SK-N-SH treated with all-trans-retinoic acid at 6 μM for 48 hours (cell line): ENCODE measurements at regions not wholly inside any gene's neighbourhood (a gene's known extent, or its start where the extent isn't known, plus 50 kb on each side); places are given as distances from the start of the nearest gene placed in this dataset.

Source experiments
- ISL1 ChIP-seq: fragments of 250-450 bp; sonication (Bioruptor Pico); IDR thresholded peaks from 2 replicates; pipeline ENCODE4 v2.1.2; 2022; ENCODE audit warnings: mild to moderate bottlenecking, moderate library complexity
- RARB ChIP-seq: fragments of 250-450 bp; sonication (Bioruptor Pico); IDR thresholded peaks from 2 replicates; pipeline ENCODE4 v1.8.0; 2021; ENCODE audit warnings: mild to moderate bottlenecking, moderate library complexity
- TCF4 ChIP-seq: fragments of 250-450 bp; sonication (Bioruptor Pico); IDR thresholded peaks from 2 replicates; pipeline ENCODE4 v1.8.0; 2021; ENCODE audit warnings: mild to moderate bottlenecking, moderate library complexity, borderline replicate concordance
- ZC3H10 ChIP-seq: fragments of 250-450 bp; sonication (Bioruptor Pico); IDR thresholded peaks from 2 replicates; pipeline ENCODE4 v1.5.1; 2021; ENCODE audit warnings: mild to moderate bottlenecking, moderate library complexity
- ZFP3 ChIP-seq: fragments of 250-450 bp; sonication (Bioruptor Pico); IDR thresholded peaks from 2 replicates; pipeline ENCODE4 v1.5.0; 2020; ENCODE audit warnings: mild to moderate bottlenecking, moderate library complexity
- ZNF565 ChIP-seq: fragments of 450-650 bp; formaldehyde crosslinking; conservative IDR thresholded peaks from 2 replicates; pipeline ENCODE4 v1.5.0; 2020; ENCODE audit warnings: low read depth, mild to moderate bottlenecking, moderate library complexity
- ZNF70 ChIP-seq: fragments of 450-650 bp; formaldehyde crosslinking; IDR thresholded peaks from 2 replicates; pipeline ENCODE4 v1.5.0; 2020; ENCODE audit warnings: mild to moderate bottlenecking, moderate library complexity
- TF ChIP-seq, protein P1 (sequence below): fragments of 250-450 bp; sonication (Bioruptor Pico); IDR thresholded peaks from 2 replicates; pipeline ENCODE4 v1.5.0; 2020; ENCODE audit warnings: mild to moderate bottlenecking, moderate library complexity
- TF ChIP-seq, protein P2 (sequence below): fragments of 250-450 bp; sonication (Bioruptor Pico); IDR thresholded peaks from 2 replicates; pipeline ENCODE4 v1.8.0; 2020; ENCODE audit warnings: mild to moderate bottlenecking, moderate library complexity, borderline replicate concordance

DNA sequence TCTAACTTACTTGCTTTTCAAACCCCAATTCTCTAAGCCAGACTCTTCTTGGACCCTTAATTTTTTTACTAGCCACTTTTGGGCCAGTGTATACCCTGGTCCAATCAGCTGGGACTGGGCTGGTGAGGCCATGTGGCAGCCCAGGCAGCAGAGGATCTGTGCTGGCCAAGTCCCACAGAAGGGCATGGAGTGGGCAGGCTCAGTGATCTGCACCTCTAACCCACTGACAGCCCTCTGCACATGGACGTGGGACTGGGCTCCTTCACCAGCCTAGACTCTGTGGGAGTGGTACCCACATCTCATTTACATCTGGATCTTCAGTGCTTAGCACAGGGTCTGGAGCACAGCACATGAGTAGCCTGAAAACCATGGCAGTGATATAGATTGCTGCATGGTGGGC lies 56.1 kb upstream of the PRR23C start:
- TF ChIP-seq, protein P1, sequence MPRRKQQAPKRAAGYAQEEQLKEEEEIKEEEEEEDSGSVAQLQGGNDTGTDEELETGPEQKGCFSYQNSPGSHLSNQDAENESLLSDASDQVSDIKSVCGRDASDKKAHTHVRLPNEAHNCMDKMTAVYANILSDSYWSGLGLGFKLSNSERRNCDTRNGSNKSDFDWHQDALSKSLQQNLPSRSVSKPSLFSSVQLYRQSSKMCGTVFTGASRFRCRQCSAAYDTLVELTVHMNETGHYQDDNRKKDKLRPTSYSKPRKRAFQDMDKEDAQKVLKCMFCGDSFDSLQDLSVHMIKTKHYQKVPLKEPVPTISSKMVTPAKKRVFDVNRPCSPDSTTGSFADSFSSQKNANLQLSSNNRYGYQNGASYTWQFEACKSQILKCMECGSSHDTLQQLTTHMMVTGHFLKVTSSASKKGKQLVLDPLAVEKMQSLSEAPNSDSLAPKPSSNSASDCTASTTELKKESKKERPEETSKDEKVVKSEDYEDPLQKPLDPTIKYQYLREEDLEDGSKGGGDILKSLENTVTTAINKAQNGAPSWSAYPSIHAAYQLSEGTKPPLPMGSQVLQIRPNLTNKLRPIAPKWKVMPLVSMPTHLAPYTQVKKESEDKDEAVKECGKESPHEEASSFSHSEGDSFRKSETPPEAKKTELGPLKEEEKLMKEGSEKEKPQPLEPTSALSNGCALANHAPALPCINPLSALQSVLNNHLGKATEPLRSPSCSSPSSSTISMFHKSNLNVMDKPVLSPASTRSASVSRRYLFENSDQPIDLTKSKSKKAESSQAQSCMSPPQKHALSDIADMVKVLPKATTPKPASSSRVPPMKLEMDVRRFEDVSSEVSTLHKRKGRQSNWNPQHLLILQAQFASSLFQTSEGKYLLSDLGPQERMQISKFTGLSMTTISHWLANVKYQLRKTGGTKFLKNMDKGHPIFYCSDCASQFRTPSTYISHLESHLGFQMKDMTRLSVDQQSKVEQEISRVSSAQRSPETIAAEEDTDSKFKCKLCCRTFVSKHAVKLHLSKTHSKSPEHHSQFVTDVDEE (CRISPR knock-in tag) = no peak
- TF ChIP-seq, protein P2, sequence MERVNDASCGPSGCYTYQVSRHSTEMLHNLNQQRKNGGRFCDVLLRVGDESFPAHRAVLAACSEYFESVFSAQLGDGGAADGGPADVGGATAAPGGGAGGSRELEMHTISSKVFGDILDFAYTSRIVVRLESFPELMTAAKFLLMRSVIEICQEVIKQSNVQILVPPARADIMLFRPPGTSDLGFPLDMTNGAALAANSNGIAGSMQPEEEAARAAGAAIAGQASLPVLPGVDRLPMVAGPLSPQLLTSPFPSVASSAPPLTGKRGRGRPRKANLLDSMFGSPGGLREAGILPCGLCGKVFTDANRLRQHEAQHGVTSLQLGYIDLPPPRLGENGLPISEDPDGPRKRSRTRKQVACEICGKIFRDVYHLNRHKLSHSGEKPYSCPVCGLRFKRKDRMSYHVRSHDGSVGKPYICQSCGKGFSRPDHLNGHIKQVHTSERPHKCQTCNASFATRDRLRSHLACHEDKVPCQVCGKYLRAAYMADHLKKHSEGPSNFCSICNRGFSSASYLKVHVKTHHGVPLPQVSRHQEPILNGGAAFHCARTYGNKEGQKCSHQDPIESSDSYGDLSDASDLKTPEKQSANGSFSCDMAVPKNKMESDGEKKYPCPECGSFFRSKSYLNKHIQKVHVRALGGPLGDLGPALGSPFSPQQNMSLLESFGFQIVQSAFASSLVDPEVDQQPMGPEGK (CRISPR knock-in tag) = no peak
- TF ChIP-seq TCF4 (CRISPR knock-in tag) = no peak
- no peak for TF ChIP-seq ZNF70 (CRISPR knock-in tag)
- no peak for TF ChIP-seq ZFP3 (CRISPR knock-in tag)
- TF ChIP-seq ZNF565 (CRISPR knock-in tag) = no peak
- no peak for TF ChIP-seq ZC3H10 (CRISPR knock-in tag)
- no peak for TF ChIP-seq RARB (CRISPR knock-in tag)
- no peak for TF ChIP-seq ISL1 (CRISPR knock-in tag)
